GM10248 (cell line): ENCODE measurements at regions not wholly inside any gene's neighbourhood (a gene's known extent, or its start where the extent isn't known, plus 50 kb on each side); places are given as distances from the start of the nearest gene placed in this dataset.

Experiments used
- CTCF ChIA-PET: fragments of 300-600 bp; sonication (Branson Sonifier 250); formaldehyde crosslinking; extraction: SDS; loops from one replicate; lab custom pipeline; 2021; ENCODE audit warnings: antibody characterized with exemption; lab: Yijun Ruan, JAX
- POLR2A ChIA-PET: fragments of 350-650 bp; sonication (Branson Sonifier 250); formaldehyde crosslinking; extraction: SDS; loops from one replicate; lab custom pipeline; 2020; ENCODE audit warnings: antibody characterized with exemption; lab: Yijun Ruan, JAX
- DNase-seq: peaks from one replicate; pipeline ENCODE4 v3.0.0; 2012; ENCODE audit errors: extremely low spot score
- TF ChIP-seq, protein P1 (sequence below): IDR thresholded peaks from 2 replicates; pipeline ENCODE4 v1.5.1; 2012; ENCODE audit warnings: mild to moderate bottlenecking, low read depth; ENCODE audit errors: extremely low read depth, missing control alignments, control extremely low read depth

DNA sequence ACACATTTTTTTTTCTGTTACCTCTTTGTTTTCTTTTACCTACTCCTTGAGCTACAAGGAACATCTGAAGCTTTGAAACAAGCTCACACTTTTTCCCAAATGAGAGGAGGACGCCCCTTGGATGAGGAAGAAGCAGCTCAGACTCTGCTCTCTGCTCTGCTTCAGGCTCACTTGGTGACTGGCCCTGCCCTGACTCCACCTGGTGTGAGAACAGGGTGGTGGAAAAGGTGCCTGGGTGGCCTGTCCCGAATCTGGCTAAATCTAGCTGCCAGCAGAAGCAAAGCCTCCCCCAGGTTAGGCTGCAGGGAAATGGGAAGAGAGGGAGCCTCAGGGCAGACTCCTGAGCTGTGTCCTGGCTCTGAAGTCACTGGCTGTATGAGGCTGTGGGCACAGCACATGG is 68.0 kb upstream of the CEACAM8 start:
- no peak for DNase-seq
- TF ChIP-seq, protein P1, sequence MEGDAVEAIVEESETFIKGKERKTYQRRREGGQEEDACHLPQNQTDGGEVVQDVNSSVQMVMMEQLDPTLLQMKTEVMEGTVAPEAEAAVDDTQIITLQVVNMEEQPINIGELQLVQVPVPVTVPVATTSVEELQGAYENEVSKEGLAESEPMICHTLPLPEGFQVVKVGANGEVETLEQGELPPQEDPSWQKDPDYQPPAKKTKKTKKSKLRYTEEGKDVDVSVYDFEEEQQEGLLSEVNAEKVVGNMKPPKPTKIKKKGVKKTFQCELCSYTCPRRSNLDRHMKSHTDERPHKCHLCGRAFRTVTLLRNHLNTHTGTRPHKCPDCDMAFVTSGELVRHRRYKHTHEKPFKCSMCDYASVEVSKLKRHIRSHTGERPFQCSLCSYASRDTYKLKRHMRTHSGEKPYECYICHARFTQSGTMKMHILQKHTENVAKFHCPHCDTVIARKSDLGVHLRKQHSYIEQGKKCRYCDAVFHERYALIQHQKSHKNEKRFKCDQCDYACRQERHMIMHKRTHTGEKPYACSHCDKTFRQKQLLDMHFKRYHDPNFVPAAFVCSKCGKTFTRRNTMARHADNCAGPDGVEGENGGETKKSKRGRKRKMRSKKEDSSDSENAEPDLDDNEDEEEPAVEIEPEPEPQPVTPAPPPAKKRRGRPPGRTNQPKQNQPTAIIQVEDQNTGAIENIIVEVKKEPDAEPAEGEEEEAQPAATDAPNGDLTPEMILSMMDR, result no peak
- CTCF ChIA-PET, result no interaction called here
- POLR2A ChIA-PET, result no interaction called here

DNA sequence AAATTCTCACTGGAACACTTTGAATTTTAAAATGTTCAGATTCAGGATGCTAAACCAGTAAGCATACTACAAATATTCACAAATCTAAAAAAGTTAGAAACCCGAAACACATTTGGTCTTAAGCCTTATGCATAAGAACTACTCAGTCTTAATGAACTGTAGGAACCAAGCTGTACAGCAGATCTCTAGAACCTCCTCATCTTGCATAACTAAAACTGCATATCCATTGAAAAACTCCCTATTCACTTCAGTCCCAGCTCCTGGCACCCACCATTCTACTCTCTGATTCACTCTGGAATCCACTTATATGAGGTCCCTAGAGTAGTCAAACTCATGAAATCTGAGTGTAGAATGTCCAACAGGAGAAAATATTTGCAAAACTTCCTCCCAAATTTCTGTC is 65.6 kb upstream of the CEACAM8 start:
- CTCF ChIA-PET, result no interaction called here
- no peak for DNase-seq
- POLR2A ChIA-PET, result no interaction called here
- TF ChIP-seq, protein P1, result no peak

DNA sequence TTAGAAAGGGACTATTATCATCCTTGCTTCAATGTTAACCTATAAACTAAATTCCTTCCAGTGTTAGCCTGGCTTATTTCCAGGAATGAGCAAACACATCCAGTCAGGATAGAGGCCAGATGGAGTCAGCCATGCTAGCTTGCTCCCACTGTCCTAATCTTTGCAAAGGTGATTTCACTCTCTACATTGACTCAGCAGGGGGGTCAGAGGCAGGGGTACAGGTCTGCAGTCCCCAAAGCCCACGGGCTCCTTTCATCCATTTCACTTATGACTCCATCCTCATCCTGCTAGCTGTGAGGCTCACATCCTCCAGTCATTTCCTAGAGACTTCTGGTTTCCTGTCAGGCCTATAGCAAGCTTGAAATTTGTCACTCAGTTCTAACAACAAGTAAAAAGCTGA is 63.4 kb upstream of the CEACAM8 start:
- CTCF ChIA-PET, result interaction anchor here (1.2 kb wide), 1 partner anchor 12 kb away, joined by 3 read pairs; no protein-coding TSS in a partner anchor
- POLR2A ChIA-PET, result no interaction called here
- TF ChIP-seq, protein P1, result no peak
- DNase-seq, result no peak

DNA sequence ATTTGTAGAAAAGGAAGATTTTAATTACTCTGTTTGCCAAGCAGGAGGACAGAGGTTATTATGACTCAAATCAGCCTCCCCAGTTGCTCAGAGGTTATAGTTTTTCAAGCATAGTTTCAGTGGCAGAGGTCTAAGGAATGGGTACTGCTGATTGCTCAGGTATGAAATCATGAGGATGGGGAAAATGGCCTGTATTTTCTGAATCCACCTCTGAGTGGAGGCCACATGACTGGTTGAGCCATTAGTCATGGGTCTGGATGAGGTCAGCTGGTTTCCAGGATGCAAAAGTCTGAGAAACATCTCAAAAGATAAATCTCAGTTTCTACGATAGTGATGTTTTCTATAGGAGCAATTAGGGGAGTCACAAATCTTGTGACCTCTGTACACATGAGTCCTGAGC is 62.8 kb upstream of the CEACAM8 start:
- TF ChIP-seq, protein P1, result no peak
- DNase-seq, result no peak
- ChIA-PET POLR2A (no interaction called here), CTCF (no interaction called here)

DNA sequence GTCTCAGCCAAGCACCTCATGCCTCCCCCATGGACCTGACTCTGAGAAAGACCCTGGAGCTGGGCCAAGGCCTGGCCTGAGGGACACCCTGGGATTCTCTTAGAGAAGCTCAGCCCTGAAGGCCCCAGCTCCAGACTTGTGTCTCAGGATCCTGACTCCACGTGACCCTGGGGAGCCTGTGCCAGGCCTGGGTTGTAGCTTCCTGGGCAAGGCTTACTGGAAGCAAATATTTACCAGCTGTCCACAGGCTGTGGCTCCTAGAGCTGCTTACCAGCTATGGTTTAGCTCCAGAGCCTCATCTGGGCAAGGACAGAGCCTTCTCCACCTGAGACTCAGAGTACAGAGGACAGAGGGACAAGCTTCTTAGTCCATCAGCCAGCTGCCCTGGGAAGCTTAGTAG is 61.0 kb upstream of the CEACAM8 start:
- TF ChIP-seq, protein P1, result no peak
- DNase-seq, result no peak
- ChIA-PET CTCF (interaction anchor here (1.3 to 1.7 kb wide), 2 partner anchors 9 to 21 kb away, joined by 5 read pairs; no protein-coding TSS in a partner anchor), POLR2A (no interaction called here)

DNA sequence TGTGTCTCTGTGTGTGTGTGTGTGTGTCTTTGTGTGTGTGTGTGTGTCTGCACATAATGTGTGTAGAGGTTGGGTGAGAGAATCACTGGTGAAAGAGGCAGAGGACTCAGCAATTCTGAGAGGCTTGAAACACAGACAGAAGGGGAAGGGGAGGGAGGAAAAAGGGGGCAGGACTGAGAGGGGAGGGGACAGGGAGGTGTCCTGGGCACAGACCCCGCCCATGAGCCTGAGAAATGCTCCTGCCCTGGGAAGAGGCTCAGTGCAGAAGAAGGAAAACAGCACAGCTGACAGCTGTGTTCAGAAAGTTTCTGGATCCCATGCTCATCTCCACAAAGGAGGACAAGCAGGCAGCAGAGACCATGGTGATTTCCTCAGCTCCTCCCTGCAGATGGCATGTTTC is 59.1 kb upstream of the CEACAM8 start:
- POLR2A ChIA-PET, result no interaction called here
- TF ChIP-seq, protein P1, result no peak
- CTCF ChIA-PET, result interaction anchor here (1.2 kb wide), 1 partner anchor 19 kb away, joined by 4 read pairs; no protein-coding TSS in a partner anchor
- no peak for DNase-seq
